HCT116 (cell line): ENCODE measurements at regions not wholly inside any gene's neighbourhood (a gene's known extent, or its start where the extent isn't known, plus 50 kb on each side); places are given as distances from the start of the nearest gene placed in this dataset.

ENCODE experiments used
- ATAC-seq: fragments of 200-7000 bp; cut with Tn5 transposase; 2 replicates; pipeline ENCODE4 v1.9.1; 2020; ENCODE audit warnings: mild to moderate bottlenecking, moderate library complexity
- BruUV-seq: library from RNA; stranded (reverse); fragments of 400-500 nt; replicated peaks from 2 replicates; lab custom pipeline; 2021; lab: Mats Ljungman, UMichigan
- CTCF ChIA-PET: fragments of 300-600 bp; sonication (Branson Sonifier 250); formaldehyde crosslinking; loops from one replicate; lab custom pipeline; 2021; ENCODE audit warnings: antibody characterized with exemption; lab: Charles Lee
- POLR2A ChIA-PET: fragments of 300-600, 350-600 bp; sonication (Branson Sonifier 250); formaldehyde crosslinking; loops from one replicate; lab custom pipeline; 2021; ENCODE audit warnings: antibody characterized with exemption; lab: Charles Lee
- RAD21 ChIA-PET, 2 experiments: fragments of 300-600 bp; sonication (Branson Sonifier 250); formaldehyde crosslinking; loops; one replicate each; lab custom pipeline; 2023; ENCODE audit warnings: low total read pairs in 2 of 2; ENCODE audit not compliant: uncharacterized antibody in 2 of 2, unreplicated experiment in 2 of 2, low non-redundant PET in 1 of 2; lab: Charles Lee
- DNase-seq: peaks from one replicate; pipeline ENCODE4 v3.0.0-alpha.2; 2010; ENCODE audit warnings: low read depth, low spot score
- H2AFZ ChIP-seq: fragments of 200-600 bp; shearing (Covaris generic), sonication (generic); 2 replicates; pipeline ENCODE4 v1.6.1; 2017; ENCODE audit warnings: low read depth, mixed run types, mixed read lengths, antibody characterized with exemption, low read length; ENCODE audit not compliant: poor library complexity, severe bottlenecking
- H3K27ac ChIP-seq: 2 replicates; pipeline ENCODE4 v1.5.1; 2012; ENCODE audit warnings: low read depth, low read length
- H3K27me3 ChIP-seq: fragments of 200-600 bp; sonication (generic); 2 replicates; pipeline ENCODE4 v1.6.1; 2016; ENCODE audit warnings: mixed run types, low read length, mixed read lengths; ENCODE audit not compliant: insufficient read depth
- H3K36me3 ChIP-seq, 2 experiments: fragments of 200-500 bp in 1 of 2; fragments of 200-600 bp in 1 of 2; sonication (Bioruptor generic) in 1 of 2; sonication (generic) in 1 of 2; 2 replicates each; pipeline versions ENCODE4 v1.5.1 to v1.6.1; 2014 to 2016; ENCODE audit warnings: low read length in 2 of 2, inconsistent platforms in 1 of 2, mixed read lengths in 1 of 2, mixed run types in 1 of 2; ENCODE audit not compliant: insufficient read depth in 2 of 2, control insufficient read depth in 1 of 2
- H3K4me1 ChIP-seq, 2 experiments: fragments of 200-600 bp in 1 of 2; sonication (generic) in 1 of 2; 2 replicates each; pipeline versions ENCODE4 v1.5.1 to v1.6.1; 2012 to 2017; ENCODE audit warnings: low read length in 2 of 2, inconsistent platforms in 1 of 2, mild to moderate bottlenecking in 1 of 2, mixed read lengths in 1 of 2, mixed run types in 1 of 2, moderate library complexity in 1 of 2; ENCODE audit not compliant: insufficient read depth in 2 of 2, control insufficient read depth in 1 of 2
- H3K4me2 ChIP-seq: fragments of 200-600 bp; sonication (generic); 2 replicates; pipeline ENCODE4 v1.6.1; 2017; ENCODE audit warnings: mixed run types, low read length, mixed read lengths
- H3K4me3 ChIP-seq, 2 experiments: fragments of 200-600 bp in 1 of 2; sonication (generic) in 1 of 2; replicated peaks in 1 of 2; 2 replicates each; pipeline ENCODE4 v1.5.1; 2011 to 2016; ENCODE audit warnings: low read length in 2 of 2, control low read depth in 1 of 2, low read depth in 1 of 2, mild to moderate bottlenecking in 1 of 2, mixed read lengths in 1 of 2, mixed run types in 1 of 2
- H3K79me2 ChIP-seq: fragments of 200-600 bp; sonication (generic); 2 replicates; pipeline ENCODE4 v1.6.1; 2017; ENCODE audit warnings: mild to moderate bottlenecking, mixed run types, low read length, moderate library complexity, mixed read lengths; ENCODE audit not compliant: insufficient read depth
- H3K9ac ChIP-seq: fragments of 200-600 bp; sonication (generic); 2 replicates; pipeline ENCODE4 v1.6.1; 2016; ENCODE audit warnings: low read length, mixed read lengths
- H3K9me2 ChIP-seq: fragments of 200-600 bp; sonication (generic), shearing (Covaris generic); 2 replicates; pipeline ENCODE4 v1.6.1; 2017; ENCODE audit warnings: mixed run types, mild to moderate bottlenecking, moderate library complexity; ENCODE audit not compliant: insufficient read depth
- H3K9me3 ChIP-seq, 2 experiments: fragments of 200-500 bp in 1 of 2; fragments of 200-600 bp in 1 of 2; sonication (Bioruptor generic) in 1 of 2; sonication (generic) in 1 of 2; 2 replicates each; pipeline ENCODE4 v1.6.1; 2014 to 2017; ENCODE audit warnings: low read length in 2 of 2, mixed read lengths in 2 of 2, inconsistent platforms in 1 of 2, low read depth in 1 of 2, mild to moderate bottlenecking in 1 of 2, mixed run types in 1 of 2, moderate library complexity in 1 of 2; ENCODE audit not compliant: control insufficient read depth in 1 of 2, insufficient read depth in 1 of 2
- H4K20me1 ChIP-seq: fragments of 200-600 bp; sonication (generic), shearing (Covaris generic); 2 replicates; pipeline ENCODE4 v1.6.1; 2017; ENCODE audit warnings: mixed run types, mild to moderate bottlenecking, moderate library complexity; ENCODE audit not compliant: insufficient read depth
- ATF3 ChIP-seq: IDR thresholded peaks from 2 replicates; pipeline ENCODE4 v1.6.1; 2012
- CBX3 ChIP-seq: IDR thresholded peaks from 2 replicates; pipeline ENCODE4 v1.6.1; 2012; ENCODE audit warnings: low read depth
- CEBPB ChIP-seq: IDR thresholded peaks from 2 replicates; pipeline ENCODE4 v1.6.1; 2012; ENCODE audit warnings: low read depth
- EGR1 ChIP-seq: IDR thresholded peaks from 2 replicates; pipeline ENCODE4 v1.6.1; 2012; ENCODE audit warnings: low read depth
- ELF1 ChIP-seq: IDR thresholded peaks from 2 replicates; pipeline ENCODE4 v1.6.1; 2012; ENCODE audit warnings: low read depth, borderline replicate concordance
- EZH2 ChIP-seq: fragments of 200-600 bp; sonication (generic); IDR thresholded peaks from 2 replicates; pipeline ENCODE4 v1.6.1; 2017; ENCODE audit warnings: antibody characterized with exemption, mixed run types
- JUND ChIP-seq: IDR thresholded peaks from 2 replicates; pipeline ENCODE4 v1.6.1; 2012
- POLR2A ChIP-seq: IDR thresholded peaks from 2 replicates; pipeline ENCODE4 v1.7.0; 2011; ENCODE audit warnings: borderline replicate concordance; ENCODE audit not compliant: insufficient read depth, insufficient read length; ENCODE audit errors: extremely low read depth
- RAD21 ChIP-seq: IDR thresholded peaks from 2 replicates; pipeline ENCODE4 v1.6.1; 2012; ENCODE audit warnings: low read depth, mild to moderate bottlenecking
- TCF7L2 ChIP-seq: IDR thresholded peaks from 2 replicates; pipeline ENCODE4 v1.7.0; 2011; ENCODE audit warnings: borderline replicate concordance, inconsistent platforms; ENCODE audit not compliant: insufficient read depth, insufficient read length; ENCODE audit errors: extremely low read depth
- YY1 ChIP-seq: IDR thresholded peaks from 2 replicates; pipeline ENCODE4 v1.6.1; 2011; ENCODE audit warnings: low read length, low read depth, moderate library complexity, mild to moderate bottlenecking; ENCODE audit not compliant: insufficient replicate concordance; ENCODE audit errors: extremely low read depth
- ZFX ChIP-seq: fragments of 450-650 bp; IDR thresholded peaks from 2 replicates; pipeline ENCODE4 v1.6.1; 2017
- ZNF274 ChIP-seq: fragments of 200-500 bp; sonication (Bioruptor generic); IDR thresholded peaks from 2 replicates; pipeline ENCODE4 v1.6.1; 2014; ENCODE audit warnings: mild to moderate bottlenecking, low read depth, low read length, inconsistent platforms
- intact Hi-C: fragments of 100-400 bp; cut with micrococcal nuclease; formaldehyde crosslinking; loops from 2 replicates; pipeline ENCODE4 v1.10.0; 2022
- TF ChIP-seq, protein P1 (sequence below): IDR thresholded peaks from 2 replicates; pipeline ENCODE4 v1.6.1; 2012; ENCODE audit warnings: low read depth

DNA sequence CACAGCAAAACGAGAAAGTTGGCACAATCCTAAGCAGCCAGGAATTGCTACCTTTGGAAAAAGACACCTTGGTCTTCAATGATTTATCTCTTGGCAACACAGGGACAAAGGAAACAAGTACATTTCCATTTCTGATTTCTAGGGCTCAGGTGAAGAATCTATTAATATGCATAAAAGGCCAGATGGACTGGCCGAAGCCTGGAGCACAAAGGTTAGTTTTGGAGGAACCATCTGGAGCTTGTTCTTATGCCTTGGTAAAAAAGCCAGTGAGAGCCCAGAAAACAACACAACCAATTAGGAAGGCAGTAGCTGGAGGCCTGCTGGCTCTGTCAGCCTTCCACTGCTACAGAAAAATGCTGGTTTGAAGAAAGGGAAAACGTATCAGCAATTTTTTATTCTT lies 713.5 kb upstream of the API5 start:
- Histone ChIP-seq H3K4me3 (no peak overlapping the region), H3K36me3 (no peaks in the 10 kb centered on the region), H3K9me2 (no peaks in the 10 kb centered on the region), H3K9me3 (peaks cover 7 to 12% of the 10 kb centered on the region in 2 experiments; a peak in 3 of 4 replicates), H3K4me1 (no peaks in the 10 kb centered on the region), H3K27me3 (no peaks in the 10 kb centered on the region), H2AFZ (no peak overlapping the region), H4K20me1 (no peaks in the 10 kb centered on the region), H3K9ac (no peak overlapping the region), H3K79me2 (no peaks in the 10 kb centered on the region), H3K27ac (no peak overlapping the region), H3K4me2 (no peak overlapping the region)
- ChIA-PET POLR2A (no interaction called here), CTCF (no interaction called here), RAD21 (no interaction called here)
- no peak for DNase-seq
- intact Hi-C loops: no loop called here
- TF ChIP-seq ZFX (no peak), ZNF274 (no peak), CEBPB (no peak), JUND (no peak), EZH2 (no peak), TCF7L2 (no peak), CBX3 (no peak), RAD21 (no peak), ELF1 (no peak), YY1 (no peak), POLR2A (no peak), ATF3 (no peak), EGR1 (no peak)
- TF ChIP-seq, protein P1, sequence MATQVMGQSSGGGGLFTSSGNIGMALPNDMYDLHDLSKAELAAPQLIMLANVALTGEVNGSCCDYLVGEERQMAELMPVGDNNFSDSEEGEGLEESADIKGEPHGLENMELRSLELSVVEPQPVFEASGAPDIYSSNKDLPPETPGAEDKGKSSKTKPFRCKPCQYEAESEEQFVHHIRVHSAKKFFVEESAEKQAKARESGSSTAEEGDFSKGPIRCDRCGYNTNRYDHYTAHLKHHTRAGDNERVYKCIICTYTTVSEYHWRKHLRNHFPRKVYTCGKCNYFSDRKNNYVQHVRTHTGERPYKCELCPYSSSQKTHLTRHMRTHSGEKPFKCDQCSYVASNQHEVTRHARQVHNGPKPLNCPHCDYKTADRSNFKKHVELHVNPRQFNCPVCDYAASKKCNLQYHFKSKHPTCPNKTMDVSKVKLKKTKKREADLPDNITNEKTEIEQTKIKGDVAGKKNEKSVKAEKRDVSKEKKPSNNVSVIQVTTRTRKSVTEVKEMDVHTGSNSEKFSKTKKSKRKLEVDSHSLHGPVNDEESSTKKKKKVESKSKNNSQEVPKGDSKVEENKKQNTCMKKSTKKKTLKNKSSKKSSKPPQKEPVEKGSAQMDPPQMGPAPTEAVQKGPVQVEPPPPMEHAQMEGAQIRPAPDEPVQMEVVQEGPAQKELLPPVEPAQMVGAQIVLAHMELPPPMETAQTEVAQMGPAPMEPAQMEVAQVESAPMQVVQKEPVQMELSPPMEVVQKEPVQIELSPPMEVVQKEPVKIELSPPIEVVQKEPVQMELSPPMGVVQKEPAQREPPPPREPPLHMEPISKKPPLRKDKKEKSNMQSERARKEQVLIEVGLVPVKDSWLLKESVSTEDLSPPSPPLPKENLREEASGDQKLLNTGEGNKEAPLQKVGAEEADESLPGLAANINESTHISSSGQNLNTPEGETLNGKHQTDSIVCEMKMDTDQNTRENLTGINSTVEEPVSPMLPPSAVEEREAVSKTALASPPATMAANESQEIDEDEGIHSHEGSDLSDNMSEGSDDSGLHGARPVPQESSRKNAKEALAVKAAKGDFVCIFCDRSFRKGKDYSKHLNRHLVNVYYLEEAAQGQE: no peak
- BruUV-seq: no TSS peak
- no peak for ATAC-seq
